Gastroesophageal sphincter (tissue), 4 donors: ENCODE measurements at regions not wholly inside any gene's neighbourhood (a gene's known extent, or its start where the extent isn't known, plus 50 kb on each side); places are given as distances from the start of the nearest gene placed in this dataset.
"Not testable (repeated sequence)": the region's sequence is repeated elsewhere in the genome, so short reads cannot be mapped to it uniquely, and the experiment has no call there.

ENCODE experiments used
- ATAC-seq: fragments of 150-250 bp; one replicate; pipeline ENCODE4 v1.9.1; 2016; ENCODE audit warnings: mild to moderate bottlenecking, moderate library complexity
- H3K27ac ChIP-seq, 4 donors: fragments of 200-600 bp; sonication (generic) in 3 of 4; 1 replicate in 3 of 4; 2 replicates in 1 of 4; pipeline ENCODE4 v1.5.1; 2016 to 2019
- H3K27me3 ChIP-seq: fragments of 200-600 bp; sonication (generic); one replicate; pipeline ENCODE4 v1.5.1; 2019
- H3K36me3 ChIP-seq, 2 donors: fragments of 200-600 bp; sonication (generic); one replicate each; pipeline ENCODE4 v1.5.1; 2019; ENCODE audit warnings: control low read depth in 1 of 2
- H3K4me1 ChIP-seq, 3 donors: fragments of 200-600 bp; sonication (generic); 1 replicate in 2 of 3; 2 replicates in 1 of 3; pipeline ENCODE4 v1.5.1; 2016 to 2019; ENCODE audit warnings: control low read depth in 2 of 3
- H3K4me3 ChIP-seq, 2 donors: fragments of 200-600 bp; sonication (generic); one replicate each; pipeline ENCODE4 v1.5.1; 2019; ENCODE audit warnings: mild to moderate bottlenecking in 1 of 2, moderate library complexity in 1 of 2
- H3K9me3 ChIP-seq, 3 donors: fragments of 200-600 bp; sonication (generic); one replicate each; pipeline ENCODE4 v1.5.1; 2017 to 2019; ENCODE audit warnings: control low read depth in 2 of 3
- EP300 ChIP-seq: sonication (generic); formaldehyde crosslinking; IDR thresholded peaks from one replicate; pipeline ENCODE4 v1.6.1; 2017; ENCODE audit warnings: antibody characterized with exemption, mild to moderate bottlenecking
- POLR2A ChIP-seq, 2 donors: fragments of 450-650 bp; IDR thresholded peaks; one replicate each; pipeline ENCODE4 v1.6.1; 2017; ENCODE audit warnings: antibody characterized with exemption in 2 of 2, mild to moderate bottlenecking in 2 of 2, moderate library complexity in 1 of 2
- POLR2AphosphoS5 ChIP-seq: sonication (generic); formaldehyde crosslinking; IDR thresholded peaks from one replicate; pipeline ENCODE4 v1.6.1; 2017; ENCODE audit warnings: antibody characterized with exemption
- WGBS, 2 donors: methylation state at CpG; one replicate each; pipeline ENCODE4 v1.1.5; 2018; ENCODE audit warnings: low coverage in 1 of 2; 5-methylcytosine and 5-hydroxymethylcytosine counted together
- TF ChIP-seq, protein P1 (sequence below), 4 experiments: fragments of 200-600 bp in 2 of 4; fragments of 450-650 bp in 2 of 4; sonication (generic) in 1 of 4; IDR thresholded peaks; one replicate each; pipeline ENCODE4 v1.5.1; 2017 to 2019; ENCODE audit warnings: antibody characterized with exemption in 4 of 4, mild to moderate bottlenecking in 2 of 4, moderate library complexity in 2 of 4

DNA sequence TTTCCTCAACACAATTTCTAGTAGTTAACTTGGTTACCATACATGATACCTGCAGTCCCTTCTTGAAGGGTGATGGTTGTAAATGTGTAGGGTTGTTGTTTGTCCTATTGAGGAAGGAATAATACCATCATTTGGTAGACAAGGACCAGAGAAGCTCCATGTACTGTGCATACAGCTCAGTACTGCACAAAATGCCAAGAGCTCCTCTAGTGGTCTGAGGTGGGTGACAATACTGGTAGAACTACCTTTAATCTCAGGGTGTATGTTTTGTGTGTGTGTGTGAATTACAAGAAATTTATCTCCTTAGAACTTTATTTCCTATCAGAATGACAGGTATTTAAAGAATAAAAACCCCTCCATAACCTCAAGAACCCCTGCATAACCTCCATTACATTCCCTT is 575.3 kb downstream of the TMTC2 start:
- TF ChIP-seq EP300: no peak
- TF ChIP-seq, protein P1, sequence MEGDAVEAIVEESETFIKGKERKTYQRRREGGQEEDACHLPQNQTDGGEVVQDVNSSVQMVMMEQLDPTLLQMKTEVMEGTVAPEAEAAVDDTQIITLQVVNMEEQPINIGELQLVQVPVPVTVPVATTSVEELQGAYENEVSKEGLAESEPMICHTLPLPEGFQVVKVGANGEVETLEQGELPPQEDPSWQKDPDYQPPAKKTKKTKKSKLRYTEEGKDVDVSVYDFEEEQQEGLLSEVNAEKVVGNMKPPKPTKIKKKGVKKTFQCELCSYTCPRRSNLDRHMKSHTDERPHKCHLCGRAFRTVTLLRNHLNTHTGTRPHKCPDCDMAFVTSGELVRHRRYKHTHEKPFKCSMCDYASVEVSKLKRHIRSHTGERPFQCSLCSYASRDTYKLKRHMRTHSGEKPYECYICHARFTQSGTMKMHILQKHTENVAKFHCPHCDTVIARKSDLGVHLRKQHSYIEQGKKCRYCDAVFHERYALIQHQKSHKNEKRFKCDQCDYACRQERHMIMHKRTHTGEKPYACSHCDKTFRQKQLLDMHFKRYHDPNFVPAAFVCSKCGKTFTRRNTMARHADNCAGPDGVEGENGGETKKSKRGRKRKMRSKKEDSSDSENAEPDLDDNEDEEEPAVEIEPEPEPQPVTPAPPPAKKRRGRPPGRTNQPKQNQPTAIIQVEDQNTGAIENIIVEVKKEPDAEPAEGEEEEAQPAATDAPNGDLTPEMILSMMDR (IDR thresholded peaks at IDR 0.05): no peak
- TF ChIP-seq POLR2AphosphoS5: no peak
- TF ChIP-seq POLR2A (IDR thresholded peaks at IDR 0.05): no peak
- no peak for ATAC-seq
- H3K36me3 ChIP-seq: no peaks in the 10 kb centered on the region

DNA sequence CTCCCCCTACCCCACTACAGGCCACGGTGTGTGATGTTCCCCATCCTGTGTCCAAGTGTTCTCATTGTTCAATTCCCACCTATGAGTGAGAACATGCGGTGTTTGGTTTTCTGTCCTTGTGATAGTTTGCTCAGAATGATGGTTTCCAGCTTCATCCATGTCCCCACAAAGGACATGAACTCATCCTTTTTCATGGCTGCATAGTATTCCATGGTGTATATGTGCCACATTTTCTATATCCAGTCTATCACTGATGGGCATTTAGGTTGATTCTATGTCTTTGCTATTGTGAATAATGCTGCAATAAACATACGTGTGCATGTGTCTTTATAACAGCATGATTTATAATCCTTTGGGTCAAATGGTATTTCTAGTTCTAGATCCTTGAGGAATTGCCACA is 573.4 kb downstream of the TMTC2 start:
- not testable (repeated sequence) for H3K27ac ChIP-seq, H3K4me3 ChIP-seq, H3K36me3 ChIP-seq, ATAC-seq, H3K9me3 ChIP-seq, H3K27me3 ChIP-seq, H3K4me1 ChIP-seq
- 94 to 100% methylated on average over 2 of the region's 3 CpGs for WGBS, 2 donors

More for the DNA sequence above, 575.3 kb downstream of the TMTC2 start:
- Histone ChIP-seq H3K27me3 (no peaks in the 10 kb centered on the region), H3K4me3 (no peak overlapping the region), H3K9me3 (no peaks in the 10 kb centered on the region), H3K4me1 (no peaks in the 10 kb centered on the region), H3K27ac (no peak overlapping the region)

DNA sequence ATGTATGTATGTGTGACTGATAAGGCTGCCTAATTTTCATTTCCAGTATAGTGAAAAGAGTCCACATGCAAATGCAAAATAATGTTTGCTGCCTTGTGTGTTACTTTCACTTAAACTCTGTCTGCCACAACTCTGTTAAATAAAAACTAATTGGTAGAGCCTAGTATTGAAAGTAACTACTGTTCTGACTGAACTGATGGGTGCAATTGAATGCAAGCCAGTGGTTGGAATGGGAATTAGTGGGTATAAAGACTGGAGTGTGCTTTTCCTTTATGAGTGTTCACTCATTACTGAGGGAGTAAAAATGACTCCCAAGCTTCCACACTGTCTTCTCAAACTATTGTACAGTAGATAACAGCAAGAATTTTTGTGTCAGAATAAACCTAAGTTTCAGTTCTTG is 571.0 kb downstream of the TMTC2 start:
- Histone ChIP-seq H3K4me1 (no peaks in the 10 kb centered on the region), H3K4me3 (no peak overlapping the region), H3K9me3 (no peaks in the 10 kb centered on the region), H3K27me3 (no peaks in the 10 kb centered on the region), H3K27ac (no peak overlapping the region), H3K36me3 (no peaks in the 10 kb centered on the region)
- TF ChIP-seq POLR2AphosphoS5: no peak
- TF ChIP-seq EP300: no peak
- TF ChIP-seq, protein P1 (IDR thresholded peaks at IDR 0.05): no peak
- no peak for TF ChIP-seq POLR2A (IDR thresholded peaks at IDR 0.05)
- ATAC-seq: no peak

DNA sequence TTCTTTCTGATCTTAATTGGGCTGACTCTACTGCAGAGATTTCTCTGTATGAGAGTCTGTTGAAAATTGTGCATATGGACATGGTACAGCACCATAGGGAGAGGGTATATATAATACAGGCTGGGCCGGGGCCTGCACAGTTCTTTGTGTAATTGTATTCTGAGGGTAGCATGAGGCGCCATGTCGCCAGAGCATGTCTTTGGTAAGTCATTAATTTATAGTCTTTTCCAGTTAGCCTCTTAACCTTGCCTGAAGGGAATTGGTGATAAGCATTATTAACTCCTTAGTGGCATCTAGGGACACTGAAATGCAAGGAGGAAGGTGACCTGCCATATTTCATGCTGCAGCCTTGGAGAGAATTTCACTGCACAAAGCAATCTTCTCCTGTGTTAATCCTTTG is 569.9 kb downstream of the TMTC2 start:
- Histone ChIP-seq H3K4me3 (no peak overlapping the region), H3K9me3 (no peaks in the 10 kb centered on the region), H3K36me3 (no peaks in the 10 kb centered on the region), H3K27me3 (no peaks in the 10 kb centered on the region), H3K27ac (no peak overlapping the region), H3K4me1 (no peaks in the 10 kb centered on the region)
- whole genome bisulfite sequencing, 2 donors: 97 to 100% methylated on average over 3 of the region's 3 CpGs
- ATAC-seq: no peak
- no peak for TF ChIP-seq EP300
- TF ChIP-seq, protein P1 (IDR thresholded peaks at IDR 0.05): no peak
- no peak for TF ChIP-seq POLR2A (IDR thresholded peaks at IDR 0.05)
- TF ChIP-seq POLR2AphosphoS5: no peak

DNA sequence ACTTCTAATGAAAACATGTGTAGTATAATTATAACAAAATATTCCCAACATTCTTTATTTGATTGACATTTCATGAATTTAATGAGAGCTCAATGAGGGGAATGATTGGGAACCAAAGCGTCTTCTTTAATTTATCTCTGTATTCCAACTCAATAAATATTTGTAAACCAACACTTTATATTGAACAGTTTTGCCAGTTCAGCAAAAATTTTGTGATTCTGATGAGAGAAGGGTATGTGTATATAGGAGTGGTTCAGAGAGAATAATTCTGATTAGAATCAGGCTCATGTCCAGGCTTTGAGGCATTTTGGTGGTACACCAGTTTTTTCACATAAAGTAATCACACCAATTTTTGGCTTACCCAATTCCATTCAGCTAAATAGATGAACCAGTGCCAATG is 564.2 kb downstream of the TMTC2 start:
- Histone ChIP-seq H3K27me3 (no peaks in the 10 kb centered on the region), H3K4me1 (no peaks in the 10 kb centered on the region), H3K36me3 (no peaks in the 10 kb centered on the region), H3K27ac (no peak overlapping the region), H3K9me3 (no peaks in the 10 kb centered on the region), H3K4me3 (no peak overlapping the region)
- no peak for ATAC-seq
- 88 to 91% methylated on average over 1 of the region's 1 CpG for WGBS, 2 donors
- TF ChIP-seq EP300 (no peak), POLR2AphosphoS5 (no peak), POLR2A (IDR thresholded peaks at IDR 0.05) (no peak)
- TF ChIP-seq, protein P1 (IDR thresholded peaks at IDR 0.05): no peak

DNA sequence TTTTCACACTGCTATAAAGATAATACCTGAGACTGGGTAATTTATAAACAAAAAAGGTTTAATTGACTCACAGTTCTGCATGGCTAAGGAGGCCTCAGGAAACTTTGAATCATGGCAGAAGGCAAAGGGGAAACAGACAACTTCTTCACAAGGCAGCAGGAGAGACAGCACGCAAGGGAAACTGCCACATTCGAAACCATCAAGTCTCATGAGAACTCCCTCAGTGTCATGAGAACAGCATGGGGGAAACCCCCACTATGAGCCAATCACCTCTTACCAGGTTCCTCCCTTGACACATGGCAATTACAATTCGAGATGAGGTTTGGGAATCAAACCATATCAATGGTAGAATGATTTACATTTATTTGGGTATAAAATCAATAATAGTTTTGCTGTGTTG is 558.5 kb downstream of the TMTC2 start:
- TF ChIP-seq EP300 (no peak), POLR2AphosphoS5 (no peak), POLR2A (IDR thresholded peaks at IDR 0.05) (no peak)
- TF ChIP-seq, protein P1 (IDR thresholded peaks at IDR 0.05): no peak
- ATAC-seq: no peak
- H3K36me3 ChIP-seq: no peaks in the 10 kb centered on the region
- H3K4me3 ChIP-seq: no peak overlapping the region
- H3K27me3 ChIP-seq: no peaks in the 10 kb centered on the region
- H3K9me3 ChIP-seq: no peaks in the 10 kb centered on the region
- H3K27ac ChIP-seq: no peak overlapping the region
- 89 to 100% methylated on average over 3 of the region's 3 CpGs for WGBS, 2 donors
- H3K4me1 ChIP-seq: no peaks in the 10 kb centered on the region
